ENCODE measurements at regions not wholly inside any gene's neighbourhood (a gene's known extent, or its start where the extent isn't known, plus 50 kb on each side); places are given as distances from the start of the nearest gene placed in this dataset.

GRCh38 chr11:70846781-70847655 lies 405.4 kb downstream of the SHANK2 start:
- TF ChIP-seq CTCF (conservative IDR thresholded peaks at IDR 0.05; ENCODE audit: low read depth, low read length) (no peak), EZH2 (IDR thresholded peaks at IDR 0.05; ENCODE audit: borderline replicate concordance, low read depth, low read length, poor library complexity, severe bottlenecking) (no peak)
- POLR2A ChIA-PET (ENCODE audit: low non-redundant PET): no interaction called here
- H3K9me3 ChIP-seq (ENCODE audit: low read depth, low read length, poor library complexity, severe bottlenecking): no peaks in the 10 kb centered on the region
- intact Hi-C loops (cut with micrococcal nuclease; ENCODE audit: unreplicated experiment): no loop called here
- H3K27me3 ChIP-seq (replicated peaks; ENCODE audit: insufficient read depth, low read depth, low read length, poor library complexity): peaks cover 11% of the 10 kb centered on the region
- H3K4me1 ChIP-seq (ENCODE audit: insufficient read depth, low read length, poor library complexity, severe bottlenecking): no peaks in the 10 kb centered on the region
- BruUV-seq (replicated peaks): no TSS peak
- CTCF ChIA-PET: no interaction called here
- no peak overlapping the region for H3K4me3 ChIP-seq (ENCODE audit: low read depth, low read length, poor library complexity, severe bottlenecking)
- no peak overlapping the region for H3K27ac ChIP-seq (ENCODE audit: low read depth, low read length, poor library complexity, severe bottlenecking)
- H3K36me3 ChIP-seq (ENCODE audit: insufficient read depth, low read length, poor library complexity, severe bottlenecking): no peaks in the 10 kb centered on the region
- no peak for DNase-seq (ENCODE audit: low spot score)

DNA sequence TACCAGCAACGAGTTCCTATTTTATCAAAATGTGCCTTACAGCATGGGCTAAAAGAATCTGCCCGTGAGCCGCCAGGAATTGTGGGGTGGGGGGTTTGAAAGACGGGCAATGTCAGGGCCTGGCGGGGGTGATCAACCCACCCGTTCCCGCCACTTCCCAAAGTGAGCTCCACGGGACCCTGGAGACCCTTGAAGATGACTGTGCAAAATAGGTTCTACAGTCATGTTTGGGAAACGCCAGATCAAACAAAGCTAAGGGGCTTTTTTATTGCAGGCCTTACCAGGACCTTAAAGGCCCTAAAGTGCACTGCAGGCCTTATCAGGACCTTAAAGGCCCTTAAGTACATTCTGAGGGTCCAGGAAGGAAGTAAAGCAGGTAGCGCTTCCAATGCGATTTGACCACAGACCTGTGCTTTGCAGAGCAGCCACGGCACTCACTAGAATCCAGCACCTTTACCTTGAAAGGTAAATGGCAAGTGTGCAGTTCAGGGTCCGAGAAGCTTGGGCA lies 404.1 kb downstream of the SHANK2 start:
- CTCF ChIA-PET: no interaction called here
- BruUV-seq (replicated peaks): no TSS peak
- POLR2A ChIA-PET (ENCODE audit: low non-redundant PET): no interaction called here
- H3K4me3 ChIP-seq (ENCODE audit: low read depth, low read length, poor library complexity, severe bottlenecking): no peak overlapping the region
- no peaks in the 10 kb centered on the region for H3K9me3 ChIP-seq (ENCODE audit: low read depth, low read length, poor library complexity, severe bottlenecking)
- no peaks in the 10 kb centered on the region for H3K4me1 ChIP-seq (ENCODE audit: insufficient read depth, low read length, poor library complexity, severe bottlenecking)
- H3K27ac ChIP-seq (ENCODE audit: low read depth, low read length, poor library complexity, severe bottlenecking): no peak overlapping the region
- no peaks in the 10 kb centered on the region for H3K36me3 ChIP-seq (ENCODE audit: insufficient read depth, low read length, poor library complexity, severe bottlenecking)
- no peak for DNase-seq (ENCODE audit: low spot score)
- H3K27me3 ChIP-seq (replicated peaks; ENCODE audit: insufficient read depth, low read depth, low read length, poor library complexity): peaks cover 11% of the 10 kb centered on the region
- TF ChIP-seq EZH2 (IDR thresholded peaks at IDR 0.05; ENCODE audit: borderline replicate concordance, low read depth, low read length, poor library complexity, severe bottlenecking): no peak
- no peak for TF ChIP-seq CTCF (conservative IDR thresholded peaks at IDR 0.05; ENCODE audit: low read depth, low read length)
- intact Hi-C loops (cut with micrococcal nuclease; ENCODE audit: unreplicated experiment): no loop called here

DNA sequence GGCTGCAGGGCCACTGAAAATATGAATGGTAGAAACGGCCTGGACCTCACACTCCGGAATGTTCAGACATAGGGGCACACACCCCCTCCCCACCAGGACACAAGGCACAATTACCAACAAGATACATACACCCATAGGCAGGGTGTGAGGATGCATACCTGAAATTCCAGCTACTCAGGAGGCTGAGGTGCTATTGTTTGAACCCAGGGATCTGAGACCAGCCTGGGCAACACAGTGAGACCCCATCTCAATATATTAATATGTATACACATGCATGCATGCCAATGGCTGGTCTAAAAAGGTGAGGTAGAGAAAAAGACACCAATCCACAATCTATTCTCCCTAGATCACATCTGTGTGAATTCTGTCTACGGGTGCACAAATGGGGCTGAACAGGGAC lies 403.3 kb downstream of the SHANK2 start:
- TF ChIP-seq EZH2 (IDR thresholded peaks at IDR 0.05; ENCODE audit: borderline replicate concordance, low read depth, low read length, poor library complexity, severe bottlenecking) (no peak), CTCF (conservative IDR thresholded peaks at IDR 0.05; ENCODE audit: low read depth, low read length) (no peak)
- Histone ChIP-seq H3K36me3 (ENCODE audit: insufficient read depth, low read length, poor library complexity, severe bottlenecking) (no peaks in the 10 kb centered on the region), H3K9me3 (ENCODE audit: low read depth, low read length, poor library complexity, severe bottlenecking) (no peaks in the 10 kb centered on the region), H3K27ac (ENCODE audit: low read depth, low read length, poor library complexity, severe bottlenecking) (no peak overlapping the region), H3K27me3 (replicated peaks; ENCODE audit: insufficient read depth, low read depth, low read length, poor library complexity) (peaks cover 11% of the 10 kb centered on the region), H3K4me1 (ENCODE audit: insufficient read depth, low read length, poor library complexity, severe bottlenecking) (no peaks in the 10 kb centered on the region), H3K4me3 (ENCODE audit: low read depth, low read length, poor library complexity, severe bottlenecking) (no peak overlapping the region)
- ChIA-PET POLR2A (ENCODE audit: low non-redundant PET) (no interaction called here), CTCF (no interaction called here)
- DNase-seq (ENCODE audit: low spot score): no peak
- intact Hi-C loops (cut with micrococcal nuclease; ENCODE audit: unreplicated experiment): no loop called here
- BruUV-seq (replicated peaks): no TSS peak

Measured in A673 (cell line).